ENCODE measurements at regions not wholly inside any gene's neighbourhood (a gene's known extent, or its start where the extent isn't known, plus 50 kb on each side); places are given as distances from the start of the nearest gene placed in this dataset.
"Not testable (repeated sequence)": the region's sequence is repeated elsewhere in the genome, so short reads cannot be mapped to it uniquely, and the experiment has no call there.

DNA sequence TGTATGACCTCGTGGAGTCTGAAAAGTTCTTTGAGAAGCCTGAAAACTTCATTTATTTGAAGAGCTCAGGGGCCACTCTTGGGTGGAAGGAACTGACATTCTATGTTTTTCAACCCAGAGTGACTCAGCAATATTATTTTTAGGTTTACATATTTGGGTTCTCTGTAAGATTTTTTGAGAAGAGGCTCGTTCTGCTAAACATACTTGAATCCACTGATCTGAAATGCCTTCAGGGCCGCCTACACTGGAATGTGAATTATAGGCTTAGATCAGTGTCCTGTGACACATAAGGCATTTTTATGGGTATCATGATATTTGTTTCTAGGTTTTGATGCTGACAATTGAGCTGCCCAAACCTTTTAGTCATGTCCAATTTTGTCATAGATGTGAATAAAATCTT is 86.2 kb downstream of the PSAT1 start:
- DNase-seq (ENCODE audit: low read depth in 4 of 4, low spot score in 3 of 4) = no peak

DNA sequence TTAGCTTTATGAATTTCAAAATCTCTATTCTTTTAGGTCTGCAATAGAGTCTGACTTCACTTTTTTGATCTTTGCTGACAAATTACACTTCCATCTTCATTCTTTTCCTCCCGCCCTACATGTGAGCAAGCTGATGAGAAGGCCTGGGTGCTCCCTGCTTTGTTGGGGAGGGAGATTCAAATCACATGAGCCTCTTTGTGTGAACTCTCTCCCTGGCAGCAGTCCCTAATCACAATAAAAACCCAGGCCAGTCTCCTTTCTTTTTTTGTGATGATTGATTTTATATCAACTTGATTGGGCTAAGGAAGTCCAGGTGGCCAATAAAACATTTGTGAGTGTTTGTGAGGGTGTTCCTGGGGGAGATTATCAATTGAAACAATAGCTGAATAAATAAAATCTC is 89.4 kb downstream of the PSAT1 start:
- DNase-seq (ENCODE audit: low read depth in 4 of 4, low spot score in 3 of 4) = no peak

DNA sequence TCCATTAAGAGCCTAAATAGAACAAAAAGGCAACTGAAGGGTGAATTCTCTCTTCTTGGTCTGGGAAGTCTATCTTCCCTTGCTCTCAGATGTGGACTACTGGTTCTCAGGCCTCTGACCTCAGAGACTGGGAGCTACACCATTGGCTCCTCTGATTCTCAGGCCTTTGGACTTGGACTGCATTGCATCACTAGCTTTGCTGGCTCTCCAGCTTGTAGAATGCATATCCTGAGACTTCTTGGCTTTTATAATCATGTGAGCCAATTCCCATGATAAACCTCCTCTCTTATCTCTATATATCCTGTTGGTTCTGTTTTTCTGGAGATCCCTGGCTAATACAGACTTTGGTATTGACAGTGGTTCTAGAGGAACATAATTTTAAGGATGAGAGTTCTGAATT is 89.8 kb downstream of the PSAT1 start:
- no peak for DNase-seq (ENCODE audit: low read depth in 4 of 4, low spot score in 3 of 4)

DNA sequence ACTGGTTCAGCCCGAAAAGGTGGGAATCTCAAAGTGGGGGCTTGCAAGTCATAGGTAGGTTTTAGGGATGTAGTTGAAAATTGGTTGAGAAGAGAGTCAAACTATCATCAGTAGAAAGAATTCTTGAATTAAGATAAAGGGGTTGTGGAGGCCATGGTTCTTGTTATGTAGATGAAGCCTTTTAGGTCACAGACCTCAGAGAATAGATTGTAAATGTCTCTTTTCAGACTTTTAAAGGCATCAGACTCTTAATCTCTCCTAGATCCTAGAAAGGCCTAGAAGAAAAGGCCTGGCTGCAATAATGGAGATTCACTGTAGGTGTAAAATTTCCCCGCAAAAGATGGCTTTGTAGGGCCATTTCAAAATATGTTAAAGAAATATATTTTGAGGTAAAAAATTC is 96.4 kb downstream of the PSAT1 start:
- DNase-seq (ENCODE audit: low read depth in 4 of 4, low spot score in 3 of 4) = no peak

DNA sequence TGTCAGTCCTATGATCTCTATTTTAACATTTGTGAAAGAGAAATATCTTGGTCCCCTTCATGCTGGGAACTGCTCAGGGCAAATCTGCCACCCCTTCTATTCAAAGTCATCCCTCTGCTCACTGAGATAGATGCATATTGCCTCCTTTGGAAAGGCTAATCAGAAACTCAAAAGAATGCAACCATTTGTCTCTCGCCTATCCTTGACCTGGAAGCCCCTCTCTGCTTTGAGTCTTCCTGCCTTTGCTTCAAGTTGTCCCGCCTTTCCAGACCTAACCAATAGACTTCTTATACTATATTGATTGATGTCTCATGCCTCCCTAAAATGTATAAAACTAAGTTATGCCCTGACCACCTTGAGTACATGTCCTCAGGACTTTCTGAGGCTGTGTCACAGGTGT is 97.0 kb downstream of the PSAT1 start:
- DNase-seq (ENCODE audit: low read depth in 4 of 4, low spot score in 3 of 4) = no peak

DNA sequence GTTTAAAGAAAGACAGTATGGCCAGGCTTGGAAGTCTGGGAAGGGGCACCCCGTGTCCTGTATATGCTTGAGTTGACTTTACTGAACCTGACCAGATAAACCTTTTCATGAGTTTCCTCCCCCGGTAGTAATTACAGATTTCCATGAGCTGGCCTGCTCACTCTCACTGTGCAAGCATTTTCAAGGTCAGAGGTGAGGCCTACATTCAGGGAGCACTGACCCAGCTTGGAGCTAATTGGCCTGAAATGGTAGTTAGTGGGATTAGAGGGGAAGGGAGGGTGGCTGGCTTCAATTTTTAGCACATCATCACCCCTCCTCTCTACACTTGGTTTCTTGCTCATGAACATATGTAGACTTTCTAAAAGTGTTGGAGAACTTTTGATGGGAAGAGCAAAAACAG is 99.2 kb downstream of the PSAT1 start:
- DNase-seq (ENCODE audit: low read depth in 4 of 4, low spot score in 3 of 4) = no peak

DNA sequence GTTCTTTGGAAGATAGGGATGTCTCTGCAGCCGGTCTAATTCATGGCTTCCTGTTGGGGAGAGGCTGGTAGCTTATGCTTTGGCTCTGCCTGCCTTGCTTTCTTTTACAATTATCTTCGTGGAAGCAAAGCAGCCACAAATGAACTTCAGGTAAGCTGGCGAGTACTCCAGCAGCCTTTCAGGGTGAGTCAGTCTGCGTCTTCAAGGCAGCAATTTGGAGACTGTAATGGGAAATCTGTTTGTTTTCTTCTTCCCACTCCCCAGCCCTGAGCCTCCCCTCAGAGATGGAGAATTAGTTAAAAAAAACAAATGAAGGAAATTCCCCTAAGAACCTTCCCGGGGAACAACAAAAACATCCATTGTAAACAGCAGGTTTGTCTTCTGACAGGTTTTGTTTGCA is 100.1 kb downstream of the PSAT1 start:
- no peak for DNase-seq (ENCODE audit: low read depth in 4 of 4, low spot score in 3 of 4)

DNA sequence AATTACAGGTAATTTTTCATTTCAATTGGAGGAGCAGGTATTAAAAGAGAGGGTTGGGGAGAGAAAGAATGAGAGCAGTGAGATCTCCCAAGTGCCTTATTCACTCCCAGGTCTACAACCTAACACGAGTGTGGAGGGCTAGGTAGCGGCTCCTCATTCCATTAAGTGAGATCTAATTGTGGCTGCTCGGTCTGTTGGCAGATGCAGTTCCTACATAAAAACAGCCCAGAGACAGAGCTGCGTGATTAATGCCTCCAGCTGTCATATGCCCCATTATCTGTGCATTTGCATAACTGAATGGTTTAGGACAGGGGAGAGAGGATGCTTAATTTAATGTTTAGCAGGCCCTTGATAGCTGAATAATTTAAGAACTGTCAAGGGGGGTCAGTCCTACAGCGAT is 100.5 kb downstream of the PSAT1 start:
- DNase-seq (ENCODE audit: low read depth in 4 of 4, low spot score in 3 of 4) = no peak

DNA sequence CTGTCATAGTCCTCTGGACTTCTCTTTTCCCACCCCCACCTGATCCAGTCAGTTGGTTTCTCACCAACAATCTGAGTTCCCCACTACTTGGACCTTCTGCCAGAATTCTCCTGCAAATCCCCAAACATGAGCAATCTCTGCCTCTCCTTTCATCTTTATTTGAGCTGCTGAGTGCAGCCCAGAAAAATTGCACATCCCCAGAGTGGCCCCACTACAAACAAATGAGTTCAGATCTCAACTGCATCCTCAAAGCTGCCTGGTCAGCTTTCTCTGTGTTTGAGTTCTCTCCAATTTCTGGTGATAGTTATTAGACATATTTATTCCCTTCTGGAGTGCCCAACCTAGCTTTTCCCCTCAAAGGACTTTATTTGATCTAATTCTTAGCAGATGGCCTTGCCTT is 102.2 kb downstream of the PSAT1 start:
- no peak for DNase-seq (ENCODE audit: low read depth in 4 of 4, low spot score in 3 of 4)

DNA sequence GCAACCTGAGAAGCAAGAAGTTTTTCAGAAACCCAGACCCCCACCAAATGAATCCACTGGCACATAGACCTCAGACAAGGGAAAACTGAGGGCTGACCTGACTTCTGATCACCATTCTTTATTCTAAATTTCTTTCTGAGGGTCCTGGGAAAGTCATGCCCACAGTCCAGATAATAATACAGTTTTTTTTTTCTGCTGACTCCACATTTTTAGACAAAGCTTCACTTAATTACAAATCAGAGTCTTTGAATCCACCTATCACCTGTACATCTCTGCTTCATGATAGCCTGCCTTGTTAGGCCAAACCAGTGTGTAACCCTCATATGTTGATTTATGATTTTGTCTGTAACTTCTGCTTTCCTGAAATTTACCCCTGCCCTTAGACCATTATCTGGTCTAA is 103.6 kb downstream of the PSAT1 start:
- DNase-seq (ENCODE audit: low read depth in 4 of 4, low spot score in 3 of 4) = no peak

DNA sequence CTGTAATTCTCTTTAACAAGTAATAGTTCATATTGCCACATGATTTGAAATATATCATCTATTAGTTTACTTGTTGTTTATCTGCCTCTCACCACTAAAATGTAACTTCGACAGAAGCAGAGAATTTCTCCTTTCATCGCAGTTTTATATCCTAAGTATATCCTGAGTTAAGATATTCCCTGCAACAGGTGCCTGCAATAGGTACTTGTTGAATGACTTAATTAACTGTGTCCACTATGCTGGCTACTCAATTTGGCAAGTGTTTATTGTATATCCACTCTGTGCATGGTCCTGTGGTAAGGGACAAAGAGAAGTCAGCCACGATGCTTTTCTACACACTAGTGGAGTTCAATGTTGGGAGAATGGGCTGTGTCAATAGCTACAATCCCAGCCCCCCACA is 108.5 kb downstream of the PSAT1 start:
- no peak for DNase-seq (ENCODE audit: low read depth in 4 of 4, low spot score in 3 of 4)

DNA sequence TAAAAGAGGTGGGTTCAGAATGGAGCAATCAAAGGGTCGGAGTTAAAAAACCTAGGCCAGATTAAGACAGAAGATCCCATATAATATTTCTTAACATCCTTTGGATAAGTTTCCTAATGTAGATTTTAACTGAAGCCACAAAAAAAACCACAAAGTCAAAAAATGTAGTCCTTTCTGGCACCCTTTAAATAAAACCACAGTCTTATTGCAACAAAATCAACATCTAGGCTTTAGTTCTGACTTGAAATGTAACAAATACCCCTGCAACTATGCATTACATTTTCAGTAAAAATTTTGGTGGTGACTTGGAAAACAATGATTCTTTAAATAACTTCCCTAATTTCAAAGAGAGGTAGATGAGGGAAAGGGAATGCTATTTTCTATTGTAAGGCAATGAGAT is 109.2 kb downstream of the PSAT1 start:
- no peak for DNase-seq (ENCODE audit: low read depth in 4 of 4, low spot score in 3 of 4)

DNA sequence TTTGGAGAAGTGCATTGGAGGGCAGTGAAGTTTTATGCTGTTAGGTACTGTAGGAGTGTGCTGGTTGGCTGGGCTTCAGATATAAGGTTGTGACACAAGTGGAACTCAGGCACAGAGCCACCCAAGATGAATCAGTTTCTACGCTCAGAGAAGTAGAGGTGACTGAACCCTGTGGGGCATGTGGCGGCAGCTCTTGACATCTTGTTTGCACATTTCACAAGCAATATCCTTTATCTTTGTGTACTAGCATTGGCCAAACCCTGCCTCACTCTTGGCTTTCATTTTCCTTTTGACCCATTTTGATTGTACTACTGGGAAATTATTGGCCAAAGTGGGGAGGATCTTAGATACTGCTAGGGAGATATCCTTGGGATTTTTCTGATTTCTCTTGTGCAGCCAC is 110.0 kb downstream of the PSAT1 start:
- no peak for DNase-seq (ENCODE audit: low read depth in 4 of 4, low spot score in 3 of 4)

DNA sequence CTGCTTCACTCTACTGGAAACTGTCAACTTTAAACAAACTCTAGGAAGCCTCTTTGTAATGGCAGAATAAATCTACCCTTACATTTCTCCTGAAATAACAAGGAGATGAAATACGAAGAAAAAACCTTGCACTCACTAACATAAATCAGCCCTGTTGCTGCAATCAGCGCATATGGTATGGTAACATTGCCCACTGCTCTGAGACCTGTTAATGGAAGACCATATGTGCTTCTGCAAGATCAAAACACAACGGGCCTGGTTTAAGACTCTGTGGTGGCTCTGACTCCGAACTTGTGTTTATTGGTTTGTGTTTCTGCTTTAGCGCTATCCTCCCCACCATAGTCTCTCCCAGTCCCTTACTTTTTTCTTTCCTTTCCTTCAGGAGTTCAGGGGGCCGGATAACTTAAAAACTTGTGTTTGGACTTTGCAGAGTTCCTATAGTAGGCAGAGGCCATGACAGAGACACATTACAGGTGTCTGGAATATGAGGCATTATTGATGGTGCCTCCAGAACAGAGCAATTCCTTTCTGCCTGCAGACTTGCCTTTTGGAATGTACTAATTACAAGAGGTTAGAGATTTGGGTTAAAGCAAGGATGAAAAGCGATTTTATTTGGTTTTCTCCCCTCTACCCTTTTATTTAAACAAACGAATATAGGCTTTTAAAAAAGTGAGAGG is 110.8 kb downstream of the PSAT1 start:
- DNase-seq (ENCODE audit: low read depth in 4 of 4, low spot score in 3 of 4) = no peak

DNA sequence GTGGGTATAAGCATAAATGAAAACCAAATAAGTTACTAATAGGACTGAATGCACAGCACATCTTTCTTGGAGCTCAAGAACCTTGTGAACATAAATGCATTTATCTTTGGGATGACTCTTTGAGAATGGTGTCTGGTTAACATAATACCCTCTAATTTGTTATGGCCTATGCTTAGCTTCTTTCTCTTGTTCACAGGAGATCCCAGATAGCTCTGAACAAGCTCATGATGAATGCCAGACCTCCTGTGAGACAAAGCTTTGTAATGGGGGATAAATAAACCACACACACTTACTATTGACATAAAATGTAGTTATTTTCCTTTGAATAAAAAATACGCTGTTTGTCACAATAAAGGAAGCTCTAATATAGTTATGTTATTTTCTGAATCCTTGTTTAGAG is 111.5 kb downstream of the PSAT1 start:
- DNase-seq (ENCODE audit: low read depth in 4 of 4, low spot score in 3 of 4) = no peak

DNA sequence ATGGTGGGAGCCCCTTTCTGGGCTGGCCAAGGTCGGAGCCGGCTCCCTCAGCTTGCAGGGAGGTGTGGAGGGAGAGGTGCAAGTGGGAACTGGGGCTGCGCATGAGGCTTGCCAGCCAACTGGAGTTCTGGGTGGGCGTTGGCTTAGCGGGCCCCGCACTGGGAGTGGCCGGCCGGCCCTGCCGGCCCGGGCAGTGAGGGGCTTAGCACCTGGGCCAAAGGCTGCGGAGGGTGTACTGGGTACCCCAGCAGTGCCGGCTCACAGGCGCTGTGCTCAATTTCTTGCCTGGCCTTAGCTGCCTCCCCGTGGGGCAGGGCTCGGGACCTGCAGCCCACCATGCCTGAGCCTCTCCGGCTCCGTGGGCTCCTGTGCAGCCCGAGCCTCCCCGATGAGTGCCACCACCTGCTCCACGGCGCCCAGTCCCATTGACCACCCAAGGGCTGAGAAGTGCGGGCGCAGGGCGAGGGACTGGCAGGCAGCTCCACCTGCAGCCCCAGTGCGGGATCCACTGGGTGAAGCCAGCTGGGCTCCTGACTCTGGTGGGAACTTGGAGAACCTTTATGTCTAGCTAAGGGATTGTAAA is 113.1 kb downstream of the PSAT1 start:
- not testable (repeated sequence) for DNase-seq (ENCODE audit: low read depth in 4 of 4, low spot score in 3 of 4)

DNA sequence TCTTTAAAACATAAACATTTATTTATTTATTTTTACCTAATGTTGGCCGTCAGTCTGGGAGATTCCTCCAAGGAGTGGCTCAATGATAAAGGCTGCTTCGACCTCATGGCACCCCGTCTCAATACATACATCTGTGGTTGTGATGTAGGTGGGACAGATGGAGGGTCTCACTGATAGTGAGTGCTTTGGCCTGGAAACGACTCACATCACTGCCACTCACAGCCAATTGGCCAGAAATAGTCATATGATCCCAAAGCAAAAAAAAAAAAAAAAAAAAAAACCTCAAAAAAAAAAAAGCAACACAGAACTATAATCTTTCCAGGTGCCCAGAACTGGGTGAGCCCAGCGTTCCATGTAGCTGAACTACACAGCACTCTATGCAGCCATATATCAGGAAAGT is 125.4 kb downstream of the PSAT1 start:
- no peak for DNase-seq (ENCODE audit: low read depth in 4 of 4, low spot score in 3 of 4)

DNA sequence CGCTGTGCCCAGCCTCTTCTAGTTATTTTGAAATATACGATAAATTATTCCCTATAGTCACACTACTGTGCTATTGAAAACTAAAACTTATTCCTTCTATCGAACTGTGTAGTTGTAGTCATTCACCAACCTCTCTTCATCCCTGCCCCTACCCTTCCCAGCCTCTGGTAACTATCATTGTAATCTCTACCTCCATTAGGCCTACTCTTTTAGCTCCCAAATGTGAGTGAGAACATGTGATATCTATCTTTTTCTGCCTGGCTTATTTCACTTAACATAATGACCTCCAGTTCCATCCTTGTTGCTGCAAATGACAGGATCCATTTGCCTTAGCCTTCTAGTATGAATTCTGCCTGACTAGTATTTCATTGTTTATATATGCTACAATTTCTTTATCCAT is 127.4 kb downstream of the PSAT1 start:
- no peak for DNase-seq (ENCODE audit: low read depth in 4 of 4, low spot score in 3 of 4)

DNA sequence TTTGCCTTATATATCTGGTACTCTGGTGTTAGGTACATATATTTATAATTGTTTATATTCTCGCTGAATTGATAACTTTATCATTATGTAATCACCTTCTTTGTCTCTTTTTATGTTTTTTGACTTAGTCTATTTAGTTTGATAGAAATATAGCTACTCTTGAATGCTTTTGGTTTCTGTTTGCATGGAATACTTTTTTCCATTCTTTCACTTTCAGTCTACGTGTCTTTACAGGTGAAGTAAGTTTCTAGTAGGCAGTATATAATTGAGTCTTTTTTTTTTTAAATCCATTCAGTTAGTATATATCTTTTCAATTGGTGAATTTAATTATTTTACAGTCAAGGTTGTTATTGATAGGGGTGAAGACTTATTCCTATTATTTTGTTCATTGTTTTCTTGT is 131.7 kb downstream of the PSAT1 start:
- DNase-seq (ENCODE audit: low read depth in 4 of 4, low spot score in 3 of 4) = no peak

DNA sequence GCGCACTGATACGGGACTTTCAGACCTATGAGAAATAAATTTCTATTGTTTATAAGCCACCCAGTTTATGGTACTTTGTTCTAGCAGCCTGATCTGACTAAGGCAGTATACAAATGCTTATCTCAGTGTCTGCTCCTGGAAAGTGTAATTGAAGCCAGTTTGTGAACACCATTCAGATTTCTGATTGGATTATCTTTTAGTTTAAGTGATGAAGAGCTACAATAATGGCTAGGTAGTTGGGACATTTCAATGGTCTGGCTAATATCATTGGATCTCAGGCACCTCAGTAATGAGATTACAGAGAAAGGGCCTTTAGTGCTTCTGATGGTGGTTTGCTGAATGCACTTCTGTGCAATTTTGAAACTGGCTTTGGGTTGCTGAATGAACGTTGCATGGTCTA is 133.5 kb downstream of the PSAT1 start:
- DNase-seq (ENCODE audit: low read depth in 4 of 4, low spot score in 3 of 4) = no peak

DNA sequence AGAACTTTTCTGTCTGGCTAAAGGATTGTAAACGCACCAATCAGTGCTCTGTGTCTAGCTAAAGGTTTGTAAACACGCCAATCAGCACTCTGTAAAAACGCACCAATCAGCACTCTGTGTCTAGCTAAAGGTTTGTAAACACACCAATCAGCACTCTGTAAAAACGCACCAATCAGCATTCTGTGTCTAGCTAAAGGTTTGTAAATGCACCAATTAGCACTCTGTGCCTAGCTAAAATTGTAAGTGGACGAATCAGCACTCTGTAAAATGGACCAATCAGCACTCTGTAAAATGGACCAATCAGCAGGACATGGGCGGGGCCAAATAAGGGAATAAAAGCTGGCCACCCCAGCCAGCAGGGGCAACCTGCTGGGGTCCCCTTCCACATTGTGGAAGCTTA is 134.1 kb downstream of the PSAT1 start:
- not testable (repeated sequence) for DNase-seq (ENCODE audit: low read depth in 4 of 4, low spot score in 3 of 4)

DNA sequence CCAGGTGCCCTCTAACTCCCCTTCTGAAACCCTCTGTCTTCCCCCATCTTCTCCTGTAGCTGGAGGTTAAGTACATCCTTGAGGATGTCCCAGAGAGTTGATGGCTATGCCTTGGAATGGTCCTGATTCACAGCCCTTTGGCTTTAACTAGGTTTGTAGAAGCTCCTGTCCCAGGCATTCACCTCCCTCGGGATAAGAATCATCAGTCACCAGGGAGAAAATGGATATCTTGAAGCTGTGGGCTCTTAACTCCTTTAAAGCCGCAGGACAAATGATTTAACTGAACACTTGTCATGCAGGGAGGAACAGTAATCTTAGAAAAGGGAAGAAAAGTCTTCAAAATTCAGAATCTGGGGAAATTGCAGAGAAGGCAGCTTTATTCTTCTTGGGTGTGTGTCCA is 139.9 kb downstream of the PSAT1 start:
- no peak for DNase-seq (ENCODE audit: low read depth in 4 of 4, low spot score in 3 of 4)

DNA sequence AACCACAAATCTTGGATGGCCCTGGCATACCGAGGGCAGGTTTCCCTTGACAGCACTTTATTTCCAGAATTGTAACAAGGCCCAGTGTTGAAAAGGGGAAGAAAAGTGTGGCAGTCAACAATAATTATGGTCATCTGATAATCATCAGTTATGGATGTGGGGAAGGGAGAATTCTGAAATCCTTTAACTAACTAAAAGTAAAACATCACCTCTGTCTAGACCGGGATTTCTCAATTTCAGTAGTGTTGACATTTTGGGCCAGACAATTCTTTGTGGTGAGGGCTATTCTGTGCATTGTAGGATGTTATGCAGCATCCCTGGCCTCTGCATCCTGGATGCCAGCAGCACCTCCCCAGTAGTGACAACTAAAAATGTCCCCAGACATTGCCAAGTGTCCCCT is 140.4 kb downstream of the PSAT1 start:
- no peak for DNase-seq (ENCODE audit: low read depth in 4 of 4, low spot score in 3 of 4)

Data from left renal pelvis (tissue), 4 donors.